NCI-H2107 treated with DMSO at 0.1 percent for 48 hours (cell line): ENCODE measurements at regions not wholly inside any gene's neighbourhood (a gene's known extent, or its start where the extent isn't known, plus 50 kb on each side); places are given as distances from the start of the nearest gene placed in this dataset.
"Not testable (repeated sequence)": the region's sequence is repeated elsewhere in the genome, so short reads cannot be mapped to it uniquely, and the experiment has no call there.

Experiments
- DNase-seq: peaks from one replicate; lab custom pipeline; 2025; ENCODE audit not compliant: unreplicated experiment; lab: John Stamatoyannopoulos, UW

- no peak for DNase-seq
Measured at GRCh38 chr1:30106125-30106524, 617.3 kb downstream of the MATN1 start.

- no peak for DNase-seq
Measured at GRCh38 chr1:30104551-30104950, 618.8 kb downstream of the MATN1 start.

- DNase-seq = no peak
Measured at GRCh38 chr1:30103708-30104411, 619.5 kb downstream of the MATN1 start.

- no peak for DNase-seq
Measured at GRCh38 chr1:30102605-30103004, 620.8 kb downstream of the MATN1 start.

- no peak for DNase-seq
Measured at GRCh38 chr1:30101487-30102227, 621.7 kb downstream of the MATN1 start.

- no peak for DNase-seq
Measured at GRCh38 chr1:30101016-30101415, 622.4 kb downstream of the MATN1 start.

GRCh38 chr1:30100524-30100862, 622.9 kb downstream of the MATN1 start:
- DNase-seq = no peak

GRCh38 chr1:30099587-30100523, 623.5 kb downstream of the MATN1 start:
- no peak for DNase-seq

GRCh38 chr1:30097851-30098250, 625.5 kb downstream of the MATN1 start:
- DNase-seq = not testable (repeated sequence)

- no peak for DNase-seq
Measured at GRCh38 chr1:30095451-30096025, 627.8 kb downstream of the MATN1 start.

- no peak for DNase-seq
Measured at GRCh38 chr1:30095051-30095450, 628.3 kb downstream of the MATN1 start.

- DNase-seq = no peak
Measured at GRCh38 chr1:30092051-30092858, 631.1 kb downstream of the MATN1 start.

GRCh38 chr1:30090162-30090820, 633.1 kb downstream of the MATN1 start:
- DNase-seq = no peak

GRCh38 chr1:30089024-30089430, 634.4 kb downstream of the MATN1 start:
- DNase-seq = peak; percentile 87

GRCh38 chr1:30088594-30088993, 634.8 kb downstream of the MATN1 start:
- peak; percentile 87 for DNase-seq

GRCh38 chr1:30087465-30087864, 635.9 kb downstream of the MATN1 start:
- DNase-seq = no peak

- DNase-seq = no peak
Measured at GRCh38 chr1:30085811-30086770, 637.3 kb downstream of the MATN1 start.

GRCh38 chr1:30084909-30085571, 638.3 kb downstream of the MATN1 start:
- DNase-seq = no peak
